Adipose tissue (tissue), 3 donors: ENCODE measurements at regions not wholly inside any gene's neighbourhood (a gene's known extent, or its start where the extent isn't known, plus 50 kb on each side); places are given as distances from the start of the nearest gene placed in this dataset.

Experiments
- H3K27ac ChIP-seq: one replicate; pipeline ENCODE4 v1.5.1; 2013; ENCODE audit warnings: low read depth, low read length
- WGBS, 3 donors: extraction: QIAGEN DNeasy Blood & Tissue Kit; methylation state at CpG; one replicate each; pipeline ENCODE4 v1.1.7; 2013; 5-methylcytosine and 5-hydroxymethylcytosine counted together
- donor health status: healthy with polysubstance abuse.
- donor health status: Bipolar disorder and iron deficiency.
- donor health status: healthy.

- H3K27ac ChIP-seq: no peak overlapping the region
- WGBS, 3 donors: 90 to 92% (median 91%) methylated on average over 9 of the region's 9 CpGs
Measured at GRCh38 chr12:93315385-93315906, 62.3 kb upstream of the NUDT4 start.

DNA sequence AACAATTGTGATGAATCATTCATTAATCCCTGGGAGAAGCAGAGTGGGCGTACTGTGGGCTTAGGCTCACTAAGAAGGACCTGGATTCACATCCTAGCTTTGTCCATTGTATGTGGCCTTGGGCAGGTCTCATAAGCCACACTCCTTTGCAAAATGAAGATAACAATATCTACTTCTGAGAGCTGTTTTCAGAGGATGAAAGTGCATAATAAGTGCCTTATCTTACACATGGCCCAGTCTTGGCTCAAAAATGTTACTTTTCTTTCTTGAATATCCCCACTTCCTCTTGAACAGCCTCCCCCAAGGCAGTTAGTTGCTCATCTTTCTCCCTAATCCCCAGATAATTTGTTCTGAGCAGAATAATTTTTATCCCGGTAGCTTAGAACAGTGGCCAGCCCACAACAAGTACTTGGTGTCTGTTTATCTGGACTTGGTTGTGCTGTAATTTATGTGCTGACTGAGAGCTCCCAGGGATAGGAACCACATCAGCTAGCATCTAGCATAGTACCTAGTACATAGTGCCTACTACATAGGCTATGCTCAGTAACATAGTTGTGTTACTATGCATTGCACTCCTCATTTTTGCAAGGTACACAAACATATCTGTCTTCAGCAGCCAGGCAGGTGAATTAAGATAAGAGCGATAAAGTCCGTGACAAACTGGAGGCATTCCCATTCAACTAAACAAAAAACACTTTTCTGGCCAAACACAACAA, 61.7 kb upstream of the NUDT4 start:
- WGBS, 3 donors: 44 to 55% (median 55%) methylated on average over 4 of the region's 4 CpGs

DNA sequence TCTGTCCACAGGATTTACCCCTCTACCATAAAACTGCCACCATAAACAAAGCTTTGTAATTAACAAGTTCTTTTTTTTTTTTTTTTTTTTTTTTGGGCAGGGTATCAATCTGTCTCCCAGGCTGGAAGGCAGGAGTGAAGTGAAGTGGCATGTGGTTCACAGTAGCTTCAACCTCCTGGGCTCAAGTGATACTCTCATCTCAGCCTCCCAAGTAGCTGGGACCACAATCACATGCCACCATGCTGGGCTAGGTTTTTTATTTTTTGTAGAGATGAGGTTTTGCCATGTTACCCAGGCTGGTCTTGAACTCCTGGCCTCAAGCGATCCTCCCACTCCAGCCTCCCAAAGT, 61.1 kb upstream of the NUDT4 start:
- H3K27ac ChIP-seq: no peak overlapping the region
- 93 to 100% (median 93%) methylated on average over 1 of the region's 1 CpG for WGBS, 3 donors

More for the DNA sequence above, 61.7 kb upstream of the NUDT4 start:
- no peak overlapping the region for H3K27ac ChIP-seq

DNA sequence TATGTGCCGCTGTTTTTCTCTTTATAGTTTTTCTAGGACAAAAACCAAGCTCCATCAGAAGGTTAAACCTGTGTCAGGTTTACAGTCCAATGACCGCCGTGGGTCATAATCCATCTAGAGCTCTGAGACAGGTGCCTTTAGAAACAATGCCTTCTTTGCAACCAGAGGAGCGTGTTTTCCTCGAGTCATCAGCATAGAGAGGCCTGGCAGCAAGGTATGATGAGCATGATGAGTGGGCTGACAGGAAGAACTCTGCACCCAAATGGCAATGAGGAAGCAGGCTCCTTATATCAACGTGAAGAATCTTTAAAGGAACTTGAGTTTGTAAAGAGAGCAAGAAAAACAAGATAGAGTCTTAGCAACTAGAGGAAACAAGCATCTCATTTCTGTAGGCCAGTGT, 60.5 kb upstream of the NUDT4 start:
- WGBS, 3 donors: 66 to 74% (median 72%) methylated on average over 6 of the region's 6 CpGs

GRCh38 chr12:93318720-93319522, 58.8 kb upstream of the NUDT4 start:
- no peak overlapping the region for H3K27ac ChIP-seq
- WGBS, 3 donors: 43 to 90% (median 84%) methylated on average over 6 of the region's 6 CpGs

More for the DNA sequence above, 60.5 kb upstream of the NUDT4 start:
- no peak overlapping the region for H3K27ac ChIP-seq

GRCh38 chr12:93319523-93320050, 58.1 kb upstream of the NUDT4 start:
- 59 to 72% (median 71%) methylated on average over 5 of the region's 5 CpGs for WGBS, 3 donors

DNA sequence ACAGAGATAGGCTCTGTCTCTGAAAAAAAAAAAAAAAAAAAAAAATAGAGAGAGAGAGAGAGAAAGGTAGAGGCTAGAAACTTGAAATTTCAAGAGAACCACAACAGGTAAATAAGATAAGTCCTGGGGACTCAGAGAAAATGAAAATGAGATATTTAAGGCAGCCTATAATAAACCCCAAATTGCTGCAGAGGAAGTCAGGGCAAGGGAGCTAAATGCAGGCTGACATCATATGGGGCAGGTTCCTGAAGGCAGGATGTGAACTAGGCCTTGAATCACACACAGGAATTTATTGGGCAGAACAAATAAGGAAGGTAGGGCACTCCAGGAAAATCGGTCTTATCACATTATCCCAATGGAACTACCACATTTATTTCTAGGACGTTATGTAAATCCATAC, 54.9 kb upstream of the NUDT4 start:
- 48 to 87% (median 81%) methylated on average over 2 of the region's 2 CpGs for WGBS, 3 donors

More at GRCh38 chr12:93319523-93320050, 58.1 kb upstream of the NUDT4 start:
- H3K27ac ChIP-seq: no peak overlapping the region

GRCh38 chr12:93323625-93324329, 53.9 kb upstream of the NUDT4 start:
- no peak overlapping the region for H3K27ac ChIP-seq
- WGBS, 3 donors: 76 to 83% (median 83%) methylated on average over 5 of the region's 5 CpGs

More for the DNA sequence above, 54.9 kb upstream of the NUDT4 start:
- H3K27ac ChIP-seq: no peak overlapping the region

DNA sequence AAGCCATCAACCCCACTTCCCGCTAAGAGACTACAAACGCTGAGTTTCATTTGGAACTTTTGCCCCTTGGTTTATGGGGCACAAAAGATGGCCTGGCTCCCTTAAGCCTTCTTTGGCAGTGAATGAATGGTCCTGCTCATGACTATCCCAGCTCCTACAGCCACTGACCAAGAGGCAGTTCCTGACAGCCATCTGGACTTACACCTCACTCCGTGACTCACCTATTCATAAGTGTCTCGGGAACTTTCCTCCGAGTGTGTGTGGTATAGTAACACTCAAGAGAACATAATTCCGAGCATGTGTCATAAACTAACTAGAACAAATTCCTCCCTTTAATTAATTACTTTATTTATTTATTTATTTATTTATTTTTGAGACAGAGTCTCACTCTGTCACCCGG, 51.9 kb upstream of the NUDT4 start:
- WGBS, 3 donors: 97 to 98% (median 98%) methylated on average over 6 to 7 of the region's 7 CpGs
- no peak overlapping the region for H3K27ac ChIP-seq
